GM12878 (cell line): ENCODE measurements at regions not wholly inside any gene's neighbourhood (a gene's known extent, or its start where the extent isn't known, plus 50 kb on each side); places are given as distances from the start of the nearest gene placed in this dataset.

Source experiments
- ATAC-seq: fragments of 200-7000 bp; cut with Tn5 transposase; 3 replicates; pipeline ENCODE4 v1.9.1; 2020; ENCODE audit warnings: mild to moderate bottlenecking, moderate library complexity
- BruUV-seq: library from RNA; stranded (reverse); fragments of 400-500 nt; replicated peaks from 2 replicates; lab custom pipeline; 2021; lab: Mats Ljungman, UMichigan
- CTCF ChIA-PET: fragments of 300-600 bp; sonication (Branson Sonifier 250); formaldehyde crosslinking; extraction: SDS; loops from one replicate; lab custom pipeline; 2021; ENCODE audit warnings: inconsistent platforms; lab: Yijun Ruan, JAX
- POLR2A ChIA-PET: fragments of 350-600 bp; formaldehyde crosslinking; extraction: SDS; loops from one replicate; lab custom pipeline; 2021; ENCODE audit warnings: inconsistent platforms; lab: Charles Lee
- RAD21 ChIA-PET: fragments of 300-600 bp; sonication (Branson Sonifier 250); formaldehyde crosslinking; loops from one replicate; lab custom pipeline; 2023; ENCODE audit warnings: antibody characterized with exemption; ENCODE audit not compliant: unreplicated experiment; lab: Charles Lee
- SMC1A ChIA-PET: fragments of 300-600 bp; sonication (Branson Sonifier 250); formaldehyde crosslinking; loops from one replicate; lab custom pipeline; 2023; ENCODE audit not compliant: unreplicated experiment, uncharacterized antibody; lab: Charles Lee
- DNase-seq: peaks from one replicate; pipeline ENCODE4 v3.0.0-alpha.2; 2011; ENCODE audit warnings: low read depth, low spot score
- FAIRE-seq: peaks from 3 replicates; lab custom pipeline; 2011; peaks lifted over from hg19 to GRCh38; lab: Jason Lieb, UNC
- H2AFZ ChIP-seq: 2 replicates; pipeline ENCODE4 v1.6.0; 2011; ENCODE audit warnings: low read depth, low read length, control low read depth; ENCODE audit not compliant: control insufficient read depth
- H3K27ac ChIP-seq: 2 replicates; pipeline ENCODE4 v1.5.1; 2011; ENCODE audit warnings: control low read depth; ENCODE audit not compliant: control insufficient read depth, insufficient read depth
- H3K27me3 ChIP-seq, 2 experiments: replicated peaks in 1 of 2; 2 replicates each; pipeline versions ENCODE4 v1.6.0 to v1.6.1; 2011; ENCODE audit warnings: low read length in 1 of 2; ENCODE audit not compliant: control insufficient read depth in 2 of 2, insufficient read depth in 2 of 2
- H3K36me3 ChIP-seq, 2 experiments: 2 replicates each; pipeline ENCODE4 v1.5.1; 2011; ENCODE audit warnings: low read length in 1 of 2; ENCODE audit not compliant: control insufficient read depth in 2 of 2, insufficient read depth in 2 of 2
- H3K4me1 ChIP-seq: 2 replicates; pipeline ENCODE4 v1.6.1; 2011; ENCODE audit warnings: mild to moderate bottlenecking, low read length, moderate library complexity, mixed read lengths; ENCODE audit not compliant: control insufficient read depth, insufficient read depth
- H3K4me2 ChIP-seq: 2 replicates; pipeline ENCODE4 v1.6.0; 2011; ENCODE audit warnings: control low read depth; ENCODE audit not compliant: control insufficient read depth, insufficient read depth
- H3K4me3 ChIP-seq: fragments of 200-600 bp; sonication (generic); 2 replicates; pipeline ENCODE4 v1.5.1; 2016
- H3K79me2 ChIP-seq: 2 replicates; pipeline ENCODE4 v1.6.0; 2011; ENCODE audit warnings: low read length; ENCODE audit not compliant: control insufficient read depth, insufficient read depth
- H3K9ac ChIP-seq: 2 replicates; pipeline ENCODE4 v1.8.0; 2011; ENCODE audit warnings: low read length, control low read depth, mixed read lengths; ENCODE audit not compliant: control insufficient read depth, insufficient read depth
- H3K9me3 ChIP-seq: replicated peaks from 3 replicates; pipeline ENCODE4 v1.5.1; 2011; ENCODE audit warnings: mild to moderate bottlenecking, low read length; ENCODE audit not compliant: control insufficient read depth, insufficient read depth
- H4K20me1 ChIP-seq: 2 replicates; pipeline ENCODE4 v1.6.0; 2011; ENCODE audit not compliant: control insufficient read depth, insufficient read depth
- BMI1 ChIP-seq: fragments of 450-650 bp; IDR thresholded peaks from 2 replicates; pipeline ENCODE4 v1.6.1; 2016; ENCODE audit warnings: mild to moderate bottlenecking, moderate library complexity, borderline replicate concordance
- BRCA1 ChIP-seq: IDR thresholded peaks from 2 replicates; pipeline ENCODE4 v1.6.1; 2011; ENCODE audit warnings: low read depth, low read length, improper control_type of control experiment
- CBX3 ChIP-seq: fragments of 200-600 bp; sonication (generic); IDR thresholded peaks from 2 replicates; pipeline ENCODE4 v1.6.1; 2016; ENCODE audit warnings: low read depth, borderline replicate concordance
- POLR2A ChIP-seq: IDR thresholded peaks from 2 replicates; pipeline ENCODE4 v1.6.1; 2011; ENCODE audit warnings: low read depth, mild to moderate bottlenecking, low read length
- RAD21 ChIP-seq: IDR thresholded peaks from 2 replicates; pipeline ENCODE4 v1.6.1; 2011; ENCODE audit warnings: mild to moderate bottlenecking, low read depth, low read length, moderate library complexity; ENCODE audit not compliant: insufficient read depth
- SRF ChIP-seq, 2 experiments: IDR thresholded peaks; 2 replicates each; pipeline ENCODE4 v1.6.1; 2011; ENCODE audit warnings: low read depth in 2 of 2, low read length in 2 of 2, mild to moderate bottlenecking in 1 of 2, moderate library complexity in 1 of 2
- WRNIP1 ChIP-seq: IDR thresholded peaks from 2 replicates; pipeline ENCODE4 v1.6.1; 2011; ENCODE audit warnings: low read depth, low read length, improper control_type of control experiment, borderline replicate concordance
- ZNF592 ChIP-seq: fragments of 450-650 bp; IDR thresholded peaks from 2 replicates; pipeline ENCODE4 v1.6.1; 2017; ENCODE audit warnings: mild to moderate bottlenecking, moderate library complexity
- WGBS: methylation state at CpG from one replicate; pipeline ENCODE4 v1.1.6; 2016; ENCODE audit warnings: low lambda C conversion rate; ENCODE audit not compliant: insufficient replicate concordance, insufficient coverage; ENCODE audit errors: missing lambda C conversion rate; 5-methylcytosine and 5-hydroxymethylcytosine counted together
- in situ Hi-C: fragments of 300-500 bp; cut with MboI; formaldehyde crosslinking; loops from 9 replicates; pipeline ENCODE4 v1.14.3; 2018; ENCODE audit warnings: mixed read lengths
- intact Hi-C: fragments of 100-400 bp; cut with micrococcal nuclease; formaldehyde crosslinking; loops from one replicate; pipeline ENCODE4 v1.14.2; 2022; ENCODE audit not compliant: unreplicated experiment

DNA sequence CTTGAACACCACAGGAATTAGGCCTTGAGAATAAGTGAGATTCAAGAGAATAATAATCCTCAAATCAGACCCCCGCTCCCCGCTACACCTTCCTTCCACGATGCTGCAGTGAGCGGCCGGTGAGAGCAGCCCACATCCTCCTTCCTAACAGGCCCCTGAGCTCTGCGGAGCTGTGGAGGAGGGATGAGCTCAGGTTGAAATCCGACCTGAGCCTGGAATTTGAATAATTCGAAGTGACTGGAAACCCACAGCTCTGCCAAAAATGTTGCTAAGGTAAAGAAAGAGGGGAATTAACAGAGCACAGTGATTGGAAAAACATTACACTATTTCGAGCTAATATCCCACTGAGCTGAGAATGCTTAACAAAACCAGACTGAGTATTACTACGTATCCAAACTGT, 90.0 kb downstream of the URB2 start:
- in situ Hi-C loops: no loop called here
- Histone ChIP-seq H3K9me3 (no peaks in the 10 kb centered on the region), H3K36me3 (no peaks in the 10 kb centered on the region), H3K79me2 (no peaks in the 10 kb centered on the region), H2AFZ (no peak overlapping the region), H3K4me1 (no peaks in the 10 kb centered on the region), H3K9ac (no peak overlapping the region), H3K4me3 (no peak overlapping the region), H3K27ac (no peak overlapping the region), H4K20me1 (no peaks in the 10 kb centered on the region), H3K27me3 (no peaks in the 10 kb centered on the region), H3K4me2 (no peak overlapping the region)
- intact Hi-C loops: no loop called here
- TF ChIP-seq ZNF592 (no peak), SRF (IDR thresholded peaks at IDR 0.05; ENCODE audit: low read depth in 2 of 2, low read length in 2 of 2) (no peak), WRNIP1 (no peak), BMI1 (no peak), RAD21 (no peak), BRCA1 (no peak), CBX3 (no peak), POLR2A (no peak)
- ChIA-PET POLR2A (no interaction called here), RAD21 (interaction anchor here (1.1 to 1.9 kb wide), 4 partner anchors 55 to 590 kb away, joined by 3 to 6 read pairs (median 4); no protein-coding TSS in a partner anchor), SMC1A (interaction anchor here (0.7 to 2.1 kb wide), 13 partner anchors 10 to 595 kb away, joined by 3 to 9 read pairs (median 4); no protein-coding TSS in a partner anchor), CTCF (interaction anchor here (0.6 to 3.4 kb wide), 26 partner anchors 11 to 598 kb away, joined by 3 to 18 read pairs (median 5); no protein-coding TSS in a partner anchor)
- no peak for FAIRE-seq
- no peak for DNase-seq
- BruUV-seq: no TSS peak
- ATAC-seq: no peak
- 49% methylated on average over 10 of the region's 10 CpGs for WGBS
